ENCODE measurements at regions not wholly inside any gene's neighbourhood (a gene's known extent, or its start where the extent isn't known, plus 50 kb on each side); places are given as distances from the start of the nearest gene placed in this dataset.

DNA sequence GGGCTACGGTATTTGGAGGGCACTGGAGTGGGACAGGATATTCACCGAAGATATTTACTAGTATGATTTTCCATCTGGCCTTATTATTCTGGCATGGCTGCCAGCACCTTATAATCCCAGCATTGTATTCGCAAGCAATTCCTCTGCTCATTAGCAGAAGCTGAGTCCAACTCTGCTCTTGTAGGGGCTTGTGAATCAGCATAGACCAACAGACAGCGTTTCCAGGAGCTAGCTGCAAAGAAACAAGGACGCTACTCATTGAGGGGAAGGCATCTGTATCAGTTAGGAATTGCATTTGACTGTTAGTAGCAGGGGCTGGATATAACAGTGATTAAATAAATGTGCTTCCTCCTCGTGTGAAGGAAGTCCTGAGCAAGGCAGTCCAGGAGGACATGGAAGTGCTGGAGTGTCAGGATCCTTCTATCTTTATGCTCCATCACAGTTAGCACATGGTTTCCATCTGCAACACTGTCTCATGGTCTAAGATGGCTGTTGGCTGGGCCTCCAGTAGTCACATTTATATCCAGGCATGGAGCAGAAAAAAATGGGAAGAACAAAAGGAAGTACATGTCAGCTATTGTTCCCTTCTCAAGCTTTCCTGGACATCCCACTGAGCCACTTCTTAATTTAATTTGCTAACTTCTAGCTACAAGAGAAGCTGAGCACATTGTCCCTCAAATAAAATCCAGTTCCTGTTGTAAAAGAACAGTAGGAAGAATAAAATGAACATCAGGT, 214.1 kb downstream of the C1D start:
- TF ChIP-seq CTCF (IDR thresholded peaks at IDR 0.05) (no peak), ZFX (IDR thresholded peaks at IDR 0.05; ENCODE audit: borderline replicate concordance) (no peak)

Measured in 22Rv1 (cell line).